Heart right ventricle (tissue), 16 donors: ENCODE measurements at regions not wholly inside any gene's neighbourhood (a gene's known extent, or its start where the extent isn't known, plus 50 kb on each side); places are given as distances from the start of the nearest gene placed in this dataset.

Experiments
- ATAC-seq, 8 donors: fragments of 200-7000 bp; cut with Tn5 transposase; one replicate each; pipeline ENCODE4 v1.9.1; 2020; ENCODE audit warnings: mild to moderate bottlenecking in 8 of 8, moderate library complexity in 8 of 8, moderate number of reproducible peaks in 1 of 8
- DNase-seq, 2 donors: peaks; one replicate each; pipeline ENCODE4 v3.0.0-alpha.2; 2020
- H3K27ac ChIP-seq, 10 donors: fragments of 200-600 bp; sonication (generic) in 2 of 10; one replicate each; pipeline versions ENCODE4 v1.5.0 to v1.8.0; 2020 to 2022; ENCODE audit warnings: mild to moderate bottlenecking in 3 of 10
- H3K27me3 ChIP-seq, 7 donors: fragments of 200-600 bp; one replicate each; pipeline ENCODE4 v1.8.0; 2021 to 2022; ENCODE audit warnings: mild to moderate bottlenecking in 2 of 7
- H3K36me3 ChIP-seq, 9 donors: fragments of 200-600 bp; sonication (generic) in 1 of 9; one replicate each; pipeline versions ENCODE4 v1.5.0 to v1.8.0; 2020 to 2022; ENCODE audit warnings: mild to moderate bottlenecking in 2 of 9
- H3K4me1 ChIP-seq, 9 donors: fragments of 200-600 bp; sonication (generic) in 1 of 9; one replicate each; pipeline versions ENCODE4 v1.5.0 to v1.8.0; 2020 to 2022; ENCODE audit warnings: mild to moderate bottlenecking in 4 of 9
- H3K4me3 ChIP-seq, 10 donors: fragments of 200-600 bp; sonication (generic) in 2 of 10; one replicate each; pipeline versions ENCODE4 v1.5.0 to v1.8.0; 2020 to 2022; ENCODE audit warnings: mild to moderate bottlenecking in 7 of 10, moderate library complexity in 2 of 10
- H3K9me3 ChIP-seq, 11 donors: fragments of 200-600 bp in 10 of 11; sonication (generic) in 2 of 11; one replicate each; pipeline versions ENCODE4 v1.5.0 to v1.8.0; 2013 to 2022; ENCODE audit warnings: mild to moderate bottlenecking in 2 of 11, control low read depth in 1 of 11, moderate library complexity in 1 of 11
- CTCF ChIP-seq, 9 donors: fragments of 200-600 bp; sonication (generic) in 2 of 9; IDR thresholded peaks; one replicate each; pipeline versions ENCODE4 v1.5.0 to v1.8.0; 2021 to 2022; ENCODE audit warnings: antibody characterized with exemption in 9 of 9, mild to moderate bottlenecking in 5 of 9, moderate library complexity in 1 of 9
- WGBS, 2 donors: extraction: QIAGEN DNeasy Blood & Tissue Kit; methylation state at CpG; one replicate each; pipeline ENCODE4 v1.1.7; 2013; ENCODE audit warnings: inconsistent platforms in 1 of 2; 5-methylcytosine and 5-hydroxymethylcytosine counted together
- intact Hi-C, 10 donors: fragments of 100-400 bp; cut with DNase I; formaldehyde crosslinking; loops; one replicate each; pipeline versions ENCODE4 v1.11.1 to v1.14.2; 2022
- donor health status: Arrhythmogenic right ventricular cardiomyopathy.
- donor health status: ischemic (EF 13 %, LVEDD 7.1; RV severe dilation, severe dysfunction).
- donor health status: healthy with polysubstance abuse.
- donor health status: DM: no; HTN: yes; CAD: no.
- donor health status: DM: no; HTN: no; CAD: no.
- donor health status: ischemic (EF 25% LVEDD 6.9; RV normal size, moderate dysfunction).
- donor health status: ischemic (EF 25% LVEDD 5.7; RV mildly dilated, moderate dysfunction).
- donor health status: healthy.
- donor health status: DM: yes; HTN: yes; CAD: no.
- donor health status: Ischemic cardiomyopathy.
- donor health status: ischemic (EF 35%, LVEDD 5.7; RV mildly dilated, moderate dysfunction).
- donor health status: nonischemic (EF 11% LVEDD 7.7; RV severe dilation, severe dysfunction).
- donor health status: DM: yes; HTN: yes; CAD: no.
- donor health status: PGD.
- donor health status: ischemic (EF 29% LVEDD 5.4; RV normal size, mild dysfunction).
- donor health status: nonischemic (EF 23%, LVEDD 6.1; RV moderate dilation, normal function).

- TF ChIP-seq CTCF (IDR thresholded peaks at IDR 0.05), result no peak
- no peak for ATAC-seq
- no peaks in the 10 kb centered on the region for H3K36me3 ChIP-seq
- no peak for DNase-seq
- H3K9me3 ChIP-seq, result peaks cover 0 to 12% (median 0%) of the 10 kb centered on the region in 11 donors
- H3K27ac ChIP-seq, result no peak overlapping the region
- H3K4me3 ChIP-seq, result no peak overlapping the region
- intact Hi-C loops, result no loop called here
- H3K27me3 ChIP-seq, result no peaks in the 10 kb centered on the region
- H3K4me1 ChIP-seq, result no peaks in the 10 kb centered on the region
These were observed 115.0 kb downstream of the SCP2D1 start for GRCh38 chr20:18928626-18929025.

GRCh38 chr20:18929800-18930199 is 116.2 kb downstream of the SCP2D1 start:
- no peak overlapping the region for H3K27ac ChIP-seq
- peaks cover 0 to 16% (median 0%) of the 10 kb centered on the region in 11 donors for H3K9me3 ChIP-seq
- no peaks in the 10 kb centered on the region for H3K27me3 ChIP-seq
- no peak for TF ChIP-seq CTCF (IDR thresholded peaks at IDR 0.05)
- no peak overlapping the region for H3K4me3 ChIP-seq
- no peak for DNase-seq
- no peak for ATAC-seq
- H3K4me1 ChIP-seq, result no peaks in the 10 kb centered on the region
- WGBS, 2 donors, result 97% methylated on average over 1 of the region's 1 CpG
- no peaks in the 10 kb centered on the region for H3K36me3 ChIP-seq
- intact Hi-C loops, result no loop called here

GRCh38 chr20:18943542-18943941 is 130.0 kb downstream of the SCP2D1 start:
- Histone ChIP-seq H3K4me1 (no peaks in the 10 kb centered on the region), H3K27me3 (no peaks in the 10 kb centered on the region), H3K27ac (no peak overlapping the region), H3K36me3 (no peaks in the 10 kb centered on the region), H3K4me3 (no peak overlapping the region), H3K9me3 (peaks cover 0 to 5% (median 0%) of the 10 kb centered on the region in 11 donors)
- ATAC-seq (no peak), DNase-seq (no peak)
- WGBS, 2 donors, result 79 to 86% methylated on average over 4 of the region's 4 CpGs
- intact Hi-C loops, result no loop called here
- no peak for TF ChIP-seq CTCF (IDR thresholded peaks at IDR 0.05)

- TF ChIP-seq CTCF (IDR thresholded peaks at IDR 0.05), result no peak
- Histone ChIP-seq H3K36me3 (no peaks in the 10 kb centered on the region), H3K4me3 (no peak overlapping the region), H3K27me3 (no peaks in the 10 kb centered on the region), H3K4me1 (no peaks in the 10 kb centered on the region), H3K27ac (no peak overlapping the region), H3K9me3 (peaks cover 0 to 10% (median 0%) of the 10 kb centered on the region in 11 donors)
- 78 to 89% methylated on average over 4 of the region's 4 CpGs for WGBS, 2 donors
- DNase-seq, result no peak
- intact Hi-C loops, result no loop called here
- no peak for ATAC-seq
These were observed 143.3 kb downstream of the SCP2D1 start for GRCh38 chr20:18956890-18957289.

GRCh38 chr20:18957328-18957727 is 143.7 kb downstream of the SCP2D1 start:
- Histone ChIP-seq H3K9me3 (peaks cover 0 to 10% (median 0%) of the 10 kb centered on the region in 11 donors), H3K4me3 (no peak overlapping the region), H3K36me3 (no peaks in the 10 kb centered on the region), H3K27me3 (no peaks in the 10 kb centered on the region), H3K27ac (no peak overlapping the region), H3K4me1 (no peaks in the 10 kb centered on the region)
- WGBS, 2 donors, result 79 to 80% methylated on average over 2 of the region's 2 CpGs
- intact Hi-C loops, result no loop called here
- no peak for TF ChIP-seq CTCF (IDR thresholded peaks at IDR 0.05)
- DNase-seq, result no peak
- no peak for ATAC-seq
